GM23248 (cell line): ENCODE measurements at regions not wholly inside any gene's neighbourhood (a gene's known extent, or its start where the extent isn't known, plus 50 kb on each side); places are given as distances from the start of the nearest gene placed in this dataset.

ENCODE experiments used
- EZH2 ChIP-seq: fragments of 200-600 bp; sonication (generic); IDR thresholded peaks from 2 replicates; pipeline ENCODE4 v1.6.1; 2018; ENCODE audit warnings: antibody characterized with exemption, mild to moderate bottlenecking; ENCODE audit not compliant: insufficient read depth, poor library complexity, severe bottlenecking
- EZH2phosphoT487 ChIP-seq: fragments of 200-600 bp; sonication (generic); IDR thresholded peaks from 2 replicates; pipeline ENCODE4 v1.6.1; 2018; ENCODE audit warnings: antibody characterized with exemption, moderate library complexity, mild to moderate bottlenecking, low read depth; ENCODE audit not compliant: insufficient read depth

GRCh38 chr5:173693670-173694069, 77.2 kb upstream of the BOD1 start:
- TF ChIP-seq EZH2: no peak
- TF ChIP-seq EZH2phosphoT487: no peak
